GM18507 (cell line): ENCODE measurements at regions not wholly inside any gene's neighbourhood (a gene's known extent, or its start where the extent isn't known, plus 50 kb on each side); places are given as distances from the start of the nearest gene placed in this dataset.
"Not testable (repeated sequence)": the region's sequence is repeated elsewhere in the genome, so short reads cannot be mapped to it uniquely, and the experiment has no call there.

Experiments
- DNase-seq: peaks from one replicate; pipeline ENCODE4 v3.0.0; 2011; ENCODE audit warnings: low read depth; ENCODE audit not compliant: insufficient read length; ENCODE audit errors: extremely low spot score
- FAIRE-seq: peaks from 2 replicates; lab custom pipeline; 2011; peaks lifted over from hg19 to GRCh38; lab: Jason Lieb, UNC

DNA sequence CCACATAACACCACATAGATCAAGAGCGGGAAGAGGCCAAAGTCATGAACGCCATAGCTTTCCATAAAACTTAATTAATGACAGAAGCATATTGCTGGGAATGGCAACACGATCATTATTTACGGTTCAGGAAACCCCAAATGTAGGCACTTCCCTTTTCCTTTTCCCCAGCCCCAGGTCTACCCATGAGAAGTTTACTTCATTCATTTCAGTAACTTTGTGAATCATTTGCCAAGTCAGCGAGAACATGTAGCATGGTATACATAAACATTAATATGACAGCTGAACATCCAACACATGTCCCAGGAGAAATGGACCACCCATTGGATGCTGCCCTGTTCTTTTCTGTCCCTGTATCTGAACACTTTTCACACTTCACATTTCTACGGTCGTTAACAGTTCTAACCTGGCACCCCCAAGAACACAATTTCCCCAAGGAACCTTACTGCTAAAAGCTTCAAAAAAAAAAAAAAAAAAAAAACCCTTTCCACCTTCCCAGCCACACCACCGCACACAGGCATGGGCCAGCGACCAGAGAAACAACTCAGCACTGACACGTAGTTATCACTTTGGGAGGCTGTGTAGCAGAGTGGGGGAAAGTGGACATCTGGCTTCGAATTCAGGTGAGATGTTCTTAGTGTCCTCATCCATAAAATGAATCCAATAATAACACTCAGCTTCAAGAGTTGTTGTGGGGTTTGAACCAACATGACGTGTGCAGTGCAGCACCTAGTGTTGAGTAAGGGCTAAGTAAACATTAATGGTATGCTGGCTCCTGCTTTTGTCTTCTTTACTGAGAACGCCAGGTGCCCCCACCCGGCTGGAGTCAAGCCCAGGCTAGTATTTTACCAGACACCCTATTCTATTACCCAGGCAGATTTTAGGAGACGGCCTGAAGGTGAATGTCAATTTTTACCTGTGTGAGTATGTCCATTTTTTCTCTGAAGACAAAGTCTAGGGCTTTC lies 371.5 kb downstream of the LNPK start:
- DNase-seq (no peak), FAIRE-seq (no peak)

DNA sequence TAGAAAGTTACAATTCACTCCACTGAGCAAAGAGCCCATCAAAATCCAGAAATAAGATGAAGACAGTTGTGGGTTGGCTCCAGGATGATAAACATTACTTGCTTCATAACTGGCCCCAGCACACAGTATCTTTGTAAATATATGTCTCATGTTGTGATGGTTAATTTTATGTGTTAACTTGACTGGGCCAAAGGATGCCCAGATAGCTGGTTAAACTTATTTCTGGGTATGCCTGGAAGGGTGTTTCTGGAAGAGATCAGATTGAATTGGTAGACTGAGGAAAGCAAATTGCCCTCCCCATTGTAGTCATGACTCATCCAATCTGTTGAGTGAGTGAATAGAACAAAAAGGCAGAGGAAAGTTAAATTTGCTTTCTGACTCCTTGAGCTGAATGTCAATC lies 373.8 kb downstream of the LNPK start:
- no peak for FAIRE-seq
- DNase-seq = no peak

GRCh38 chr2:175627405-175627804 lies 374.7 kb downstream of the LNPK start:
- no peak for DNase-seq
- FAIRE-seq = no peak

- FAIRE-seq = no peak
- no peak for DNase-seq
Measured at GRCh38 chr2:175626796-175627195, 375.3 kb downstream of the LNPK start.

- DNase-seq (no peak), FAIRE-seq (no peak)
Measured at GRCh38 chr2:175624785-175625184, 377.3 kb downstream of the LNPK start.

DNA sequence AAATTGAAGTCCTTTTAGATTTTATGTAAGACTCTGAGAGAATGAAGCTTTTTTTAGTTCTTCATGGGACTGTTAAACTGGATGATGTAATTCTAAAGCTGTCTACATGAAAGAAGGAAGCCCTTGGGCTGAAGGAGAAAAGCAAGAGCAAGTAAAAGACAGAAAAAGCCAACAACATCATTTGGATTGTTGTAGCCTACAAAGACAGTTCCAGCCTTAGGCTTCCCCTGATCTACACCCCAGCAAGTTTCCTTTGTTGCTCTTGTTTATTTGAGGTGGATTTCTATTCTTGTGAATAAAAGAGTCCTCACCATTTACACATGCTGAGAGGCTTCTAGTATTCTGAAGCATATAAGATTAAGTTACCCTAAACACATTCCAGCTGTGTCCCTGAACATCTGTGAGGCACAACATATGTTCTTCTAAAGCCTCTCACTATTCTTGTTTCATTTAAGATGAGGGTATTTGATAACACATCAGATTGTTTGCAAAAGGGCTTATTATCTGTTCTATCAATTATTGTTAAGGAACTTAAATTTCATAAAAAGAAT lies 377.8 kb downstream of the LNPK start:
- FAIRE-seq (no peak), DNase-seq (no peak)

DNA sequence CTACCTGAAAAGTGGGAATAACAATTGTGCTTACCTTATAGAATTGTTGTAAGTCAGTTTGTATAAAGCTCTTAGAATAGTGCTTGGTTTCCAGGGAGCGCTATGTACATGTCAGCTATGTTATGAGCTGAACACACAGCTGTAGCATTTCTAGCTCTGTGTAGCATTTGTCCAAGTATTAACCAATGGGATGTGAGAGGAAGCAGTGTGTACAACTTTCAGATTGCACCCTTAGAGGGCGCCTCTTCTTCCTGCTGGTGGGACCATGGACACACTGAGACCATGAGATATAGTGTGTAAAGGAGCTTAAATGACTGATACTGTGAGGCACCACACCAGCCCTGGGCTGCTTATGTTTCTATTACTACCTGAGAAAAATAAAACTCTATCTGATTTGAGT lies 380.2 kb downstream of the LNPK start:
- FAIRE-seq (no peak), DNase-seq (no peak)

DNA sequence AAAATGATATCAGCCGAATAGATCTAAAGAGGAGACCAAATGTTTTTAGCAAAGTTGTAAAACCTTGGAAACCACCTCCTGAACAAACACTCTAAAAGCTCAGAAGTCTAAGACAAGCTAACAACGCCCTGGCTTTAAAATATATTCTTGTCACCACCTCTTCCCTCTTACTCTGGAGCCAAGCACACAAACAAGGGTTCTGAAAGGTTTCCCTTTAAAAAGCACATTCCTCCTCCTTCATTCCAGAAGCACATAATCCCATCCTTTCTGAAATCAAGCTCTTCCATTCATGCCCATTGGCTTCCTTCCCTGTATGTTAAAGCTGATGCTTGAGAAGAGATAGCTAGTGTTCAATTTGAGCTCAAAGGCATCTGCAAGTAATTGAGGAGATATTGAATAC lies 382.0 kb downstream of the LNPK start:
- DNase-seq = no peak
- FAIRE-seq = no peak

DNA sequence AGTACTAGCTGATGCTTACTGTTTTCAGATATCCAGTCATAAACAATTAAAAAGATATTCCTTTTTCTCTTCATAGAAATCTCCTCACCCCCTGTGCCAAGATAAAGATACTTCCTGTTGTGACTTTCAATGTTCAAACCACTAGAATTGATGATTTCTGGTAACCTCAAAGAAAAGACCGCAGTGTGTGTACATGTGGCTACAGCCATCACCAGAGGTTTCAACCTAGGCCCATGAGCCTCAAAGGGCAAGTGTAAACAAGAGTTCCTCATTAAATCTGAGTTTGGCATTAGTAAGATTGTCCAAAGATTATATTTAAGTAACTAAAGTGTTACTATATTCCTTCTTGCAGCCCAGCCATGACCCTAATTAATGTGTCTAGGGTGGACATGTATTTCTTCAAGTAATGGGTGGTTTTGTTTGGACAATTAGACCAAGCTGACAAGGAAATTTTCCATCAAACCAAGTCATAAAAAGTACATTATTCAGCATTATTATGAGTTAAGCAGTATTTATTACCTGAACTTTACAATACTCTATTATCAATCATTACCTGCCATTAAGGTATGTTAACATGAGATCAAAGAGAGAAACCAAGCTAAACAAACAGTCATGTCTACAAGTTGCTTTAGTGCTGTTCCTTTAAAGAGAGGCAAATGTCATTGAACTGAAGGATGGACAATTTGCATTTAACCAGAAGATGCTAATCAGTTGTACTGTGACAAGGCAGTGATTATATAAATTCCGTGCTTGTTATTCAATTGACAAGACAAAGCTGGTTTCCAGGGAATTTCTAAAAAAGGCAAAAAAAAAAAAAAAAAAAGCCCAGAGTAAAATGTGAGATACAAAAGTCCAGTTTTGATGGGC lies 382.7 kb downstream of the LNPK start:
- FAIRE-seq (no peak), DNase-seq (no peak)

GRCh38 chr2:175612280-175612679 lies 389.8 kb downstream of the LNPK start:
- DNase-seq (no peak), FAIRE-seq (no peak)

GRCh38 chr2:175606010-175606841 lies 395.8 kb downstream of the LNPK start:
- DNase-seq = no peak
- no peak for FAIRE-seq

DNA sequence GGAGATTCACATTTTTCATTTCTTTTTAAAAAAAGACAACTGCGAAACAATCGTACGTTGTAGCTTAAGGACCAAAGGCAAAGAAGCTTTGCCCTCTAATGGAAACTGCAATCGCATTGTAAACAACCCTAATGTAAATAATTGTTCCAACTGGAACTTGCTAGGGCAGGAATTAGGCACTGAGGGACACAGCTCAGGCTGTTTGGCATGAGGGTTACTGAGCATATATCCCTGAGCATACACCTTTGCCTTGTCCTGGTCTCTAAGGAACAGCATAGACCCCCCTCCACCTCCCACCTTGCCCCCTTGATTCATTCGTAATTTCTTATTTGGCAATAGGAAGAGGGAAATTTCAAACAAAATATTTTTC lies 396.4 kb downstream of the LNPK start:
- no peak for DNase-seq
- FAIRE-seq = no peak

GRCh38 chr2:175601969-175602368 lies 400.1 kb downstream of the LNPK start:
- DNase-seq = no peak
- no peak for FAIRE-seq

GRCh38 chr2:175599966-175600831 lies 401.9 kb downstream of the LNPK start:
- FAIRE-seq (no peak), DNase-seq (no peak)

DNA sequence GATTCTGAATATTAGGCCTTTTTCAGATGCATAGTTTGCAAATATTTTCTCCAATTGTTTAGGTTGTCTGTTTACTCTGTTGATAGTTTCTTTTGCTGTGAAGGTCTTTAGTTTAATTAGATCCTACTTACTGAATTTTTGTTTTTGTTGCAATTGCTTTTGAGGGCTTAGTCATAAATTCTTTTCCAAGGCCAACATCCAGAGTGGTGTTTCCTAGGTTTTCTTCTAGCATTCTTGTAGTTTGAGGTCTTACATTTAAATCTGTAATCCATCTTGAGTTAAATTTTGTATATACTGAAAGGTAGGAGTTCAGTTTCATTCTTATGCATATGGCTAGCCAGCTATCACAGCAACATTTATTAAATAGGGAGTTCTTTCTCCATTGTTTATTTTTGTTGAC lies 404.8 kb downstream of the LNPK start:
- DNase-seq (no peak), FAIRE-seq (no peak)

- FAIRE-seq (no peak), DNase-seq (no peak)
Measured at GRCh38 chr2:175595139-175595538, 406.9 kb downstream of the LNPK start.

DNA sequence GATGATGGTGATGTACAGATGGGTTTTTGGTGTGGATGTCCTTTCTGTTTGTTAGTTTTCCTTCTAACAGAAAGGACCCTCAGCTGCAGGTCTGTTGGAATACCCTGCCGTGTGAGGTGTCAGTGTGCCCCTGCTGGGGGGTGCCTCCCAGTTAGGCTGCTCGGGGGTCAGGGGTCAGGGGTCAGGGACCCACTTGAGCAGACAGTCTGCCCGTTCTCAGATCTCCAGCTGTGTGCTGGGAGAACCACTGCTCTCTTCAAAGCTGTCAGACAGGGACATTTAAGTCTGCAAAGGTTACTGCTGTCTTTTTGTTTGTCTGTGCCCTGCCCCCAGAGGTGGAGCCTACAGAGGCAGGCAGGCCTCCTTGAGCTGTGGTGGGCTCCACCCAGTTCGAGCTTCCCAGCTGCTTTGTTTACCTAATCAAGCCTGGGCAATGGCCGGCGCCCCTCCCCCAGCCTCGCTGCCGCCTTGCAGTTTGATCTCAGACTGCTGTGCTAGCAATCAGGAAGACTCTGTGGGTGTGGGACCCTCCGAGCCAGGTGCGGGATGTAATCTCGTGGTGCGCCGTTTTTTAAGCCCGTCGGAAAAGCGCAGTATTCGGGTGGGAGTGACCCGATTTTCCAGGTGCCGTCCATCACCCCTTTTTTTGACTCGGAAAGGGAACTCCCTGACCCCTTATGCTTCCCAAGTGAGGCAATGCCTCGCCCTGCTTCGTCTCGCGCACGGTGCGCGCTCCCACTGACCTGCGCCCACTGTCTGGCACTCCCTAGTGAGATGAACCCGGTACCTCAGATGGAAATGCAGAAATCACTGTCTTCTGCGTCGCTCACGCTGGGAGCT lies 408.2 kb downstream of the LNPK start:
- DNase-seq = not testable (repeated sequence)

DNA sequence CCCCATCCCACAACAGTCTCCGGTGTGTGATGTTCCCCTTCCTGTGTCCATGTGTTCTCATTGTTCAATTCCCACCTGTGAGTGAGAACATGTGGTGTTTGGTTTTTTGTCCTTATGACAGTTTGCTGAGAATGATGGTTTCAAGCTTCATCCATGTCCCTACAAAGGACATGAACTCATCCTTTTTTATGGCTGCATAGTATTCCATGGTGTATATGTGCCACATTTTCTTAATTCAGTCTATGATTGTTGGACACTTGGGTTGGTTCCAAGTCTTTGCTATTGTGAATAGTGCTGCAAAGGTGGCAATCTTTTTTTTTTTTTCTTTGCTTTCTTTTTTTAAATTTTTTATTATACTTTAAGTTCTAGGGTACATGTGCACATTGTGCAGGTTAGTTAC lies 406.7 kb upstream of the ATP5MC3 start:
- FAIRE-seq, DNase-seq: not testable (repeated sequence)

More for the DNA sequence above, 408.2 kb downstream of the LNPK start:
- FAIRE-seq = not testable (repeated sequence)
